IgD-negative memory B cell (primary cell): ENCODE measurements at regions not wholly inside any gene's neighbourhood (a gene's known extent, or its start where the extent isn't known, plus 50 kb on each side); places are given as distances from the start of the nearest gene placed in this dataset.
"Not testable (repeated sequence)": the region's sequence is repeated elsewhere in the genome, so short reads cannot be mapped to it uniquely, and the experiment has no call there.

Experiments used
- H3K27ac Mint-ChIP-seq, 3 donors: one replicate each; pipeline ENCODE4 v1.8.0; 2020 to 2022; ENCODE audit warnings: mild to moderate bottlenecking in 3 of 3, mixed read lengths in 3 of 3, moderate library complexity in 1 of 3
- H3K27me3 Mint-ChIP-seq: one replicate; pipeline ENCODE4 v1.8.0; 2021; ENCODE audit warnings: mixed read lengths
- H3K36me3 Mint-ChIP-seq: one replicate; pipeline ENCODE4 v1.8.0; 2020; ENCODE audit warnings: mild to moderate bottlenecking, mixed read lengths
- H3K4me1 Mint-ChIP-seq, 3 donors: one replicate each; pipeline ENCODE4 v1.8.0; 2020 to 2022; ENCODE audit warnings: mixed read lengths in 3 of 3, mild to moderate bottlenecking in 1 of 3
- H3K4me3 Mint-ChIP-seq, 4 donors: one replicate each; pipeline ENCODE4 v1.8.0; 2020 to 2022; ENCODE audit warnings: mild to moderate bottlenecking in 4 of 4, mixed read lengths in 4 of 4, moderate library complexity in 3 of 4
- H3K9me3 Mint-ChIP-seq, 3 donors: one replicate each; pipeline ENCODE4 v1.8.0; 2020 to 2021; ENCODE audit warnings: mixed read lengths in 3 of 3, mild to moderate bottlenecking in 1 of 3

DNA sequence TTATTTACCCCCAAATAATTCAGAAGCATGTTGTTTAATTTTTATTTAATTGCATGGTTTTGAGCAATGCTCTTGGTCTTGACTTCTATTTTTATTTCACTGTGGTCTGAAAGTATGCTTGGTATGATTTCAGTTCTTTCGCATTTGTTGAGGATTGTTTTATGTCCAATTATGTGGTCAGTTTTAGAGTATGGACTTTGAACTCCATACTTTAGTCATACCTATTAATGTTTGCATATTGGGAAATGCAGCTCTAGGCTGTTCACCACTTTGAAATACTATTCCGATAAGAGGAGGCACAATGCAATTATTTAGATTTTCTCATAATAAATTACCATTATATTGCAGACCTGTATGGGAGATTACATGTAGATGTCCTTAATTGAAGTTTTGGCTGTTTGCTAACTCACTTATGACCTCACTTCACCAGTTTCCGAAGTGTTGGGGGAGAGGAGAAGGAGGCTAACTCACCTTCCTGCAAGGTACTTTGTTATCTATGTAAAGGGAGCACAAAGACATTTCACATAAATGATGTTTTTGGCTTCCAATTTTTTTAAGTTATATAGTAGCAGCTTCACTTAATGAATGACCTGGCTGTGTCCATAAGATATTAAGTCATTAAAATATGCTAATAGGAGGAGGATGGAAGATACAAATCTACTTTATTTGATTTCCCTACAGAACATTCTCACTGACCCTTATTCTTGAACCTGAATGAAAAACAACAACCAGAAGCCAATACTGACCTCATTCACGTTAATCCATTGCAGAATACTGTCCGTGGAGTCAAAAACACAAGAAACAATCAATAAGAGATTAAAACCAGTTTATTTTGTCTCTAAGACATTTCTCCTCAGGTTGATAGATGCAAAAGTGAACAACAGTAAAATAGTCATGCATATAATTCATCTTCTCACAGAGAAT, 970.3 kb upstream of the ARRDC3 start:
- Mint-ChIP-seq H3K4me1 (no peaks in the 10 kb centered on the region), H3K9me3 (peaks cover 2 to 8% (median 7%) of the 10 kb centered on the region in 3 donors), H3K27me3 (no peaks in the 10 kb centered on the region), H3K4me3 (no peak overlapping the region), H3K36me3 (peaks cover 2% of the 10 kb centered on the region), H3K27ac (no peak overlapping the region)

DNA sequence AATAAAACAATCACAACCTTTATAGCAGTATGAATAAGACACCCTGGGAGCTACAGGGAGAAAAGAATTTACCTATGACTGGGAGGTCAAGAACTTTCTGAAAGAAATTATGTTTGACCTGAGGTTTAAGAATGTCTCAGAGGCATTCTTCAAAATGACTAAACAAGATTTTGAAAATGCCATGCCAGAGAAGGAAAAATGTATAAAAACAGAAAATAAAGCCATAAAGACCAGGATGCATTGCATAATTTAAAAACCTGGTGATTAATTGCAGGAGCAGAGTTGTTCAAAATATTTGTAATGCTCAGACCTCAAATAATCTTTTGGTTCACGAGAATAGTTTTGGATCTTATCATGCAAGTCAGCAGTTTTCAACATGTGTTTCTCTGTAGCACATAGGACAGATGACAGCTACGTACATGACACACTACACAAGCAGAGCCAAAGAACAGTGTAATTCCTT, 954.7 kb upstream of the ARRDC3 start:
- Mint-ChIP-seq H3K27ac (no peak overlapping the region), H3K4me1 (no peaks in the 10 kb centered on the region), H3K27me3 (no peaks in the 10 kb centered on the region), H3K4me3 (no peak overlapping the region), H3K9me3 (peaks cover 0 to 5% (median 0%) of the 10 kb centered on the region in 3 donors), H3K36me3 (no peaks in the 10 kb centered on the region)

DNA sequence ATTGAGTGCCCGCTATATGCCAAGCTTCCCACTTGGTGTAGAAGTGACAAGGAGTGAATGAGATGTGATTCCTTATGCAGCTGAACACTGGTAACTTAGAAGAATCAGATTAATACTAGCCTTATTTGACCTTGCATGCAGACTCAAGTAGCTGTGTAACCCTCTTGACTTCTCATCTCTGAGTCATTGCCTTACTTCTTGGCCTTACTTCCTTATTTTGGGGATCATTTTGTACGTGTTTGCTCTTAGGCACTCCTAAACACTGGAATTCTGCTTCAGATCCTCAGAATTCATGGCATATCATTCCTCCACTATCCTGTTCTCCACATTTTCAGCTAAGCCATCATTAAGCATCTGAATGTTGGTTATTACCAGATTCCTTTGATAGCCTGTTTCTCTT, 948.9 kb upstream of the ARRDC3 start:
- no peaks in the 10 kb centered on the region for H3K4me1 Mint-ChIP-seq
- no peaks in the 10 kb centered on the region for H3K36me3 Mint-ChIP-seq
- H3K4me3 Mint-ChIP-seq, result no peak overlapping the region
- peaks cover 0 to 5% (median 0%) of the 10 kb centered on the region in 3 donors for H3K9me3 Mint-ChIP-seq
- H3K27ac Mint-ChIP-seq, result no peak overlapping the region
- no peaks in the 10 kb centered on the region for H3K27me3 Mint-ChIP-seq

DNA sequence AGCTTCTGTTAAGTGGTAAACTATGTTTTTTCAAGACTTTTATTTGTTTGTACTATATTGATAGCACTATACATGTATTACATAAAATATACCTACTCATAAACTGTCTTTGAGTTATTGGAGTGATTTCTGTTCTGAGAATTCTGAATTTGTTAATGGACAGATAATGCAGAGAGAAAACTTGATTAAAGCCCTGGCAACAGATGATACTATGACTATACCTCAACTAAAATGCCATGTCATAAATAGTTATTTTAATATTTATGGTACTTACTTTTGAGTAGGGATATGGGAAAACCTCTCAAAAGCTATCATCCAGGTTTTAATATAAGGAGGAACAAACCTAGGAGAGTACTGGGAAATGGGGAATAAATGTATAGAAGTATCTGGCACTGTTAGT, 947.2 kb upstream of the ARRDC3 start:
- Mint-ChIP-seq H3K27me3 (no peaks in the 10 kb centered on the region), H3K4me1 (no peaks in the 10 kb centered on the region), H3K36me3 (peaks cover 1% of the 10 kb centered on the region), H3K4me3 (no peak overlapping the region), H3K27ac (no peak overlapping the region), H3K9me3 (peaks cover 0 to 2% (median 0%) of the 10 kb centered on the region in 3 donors)

DNA sequence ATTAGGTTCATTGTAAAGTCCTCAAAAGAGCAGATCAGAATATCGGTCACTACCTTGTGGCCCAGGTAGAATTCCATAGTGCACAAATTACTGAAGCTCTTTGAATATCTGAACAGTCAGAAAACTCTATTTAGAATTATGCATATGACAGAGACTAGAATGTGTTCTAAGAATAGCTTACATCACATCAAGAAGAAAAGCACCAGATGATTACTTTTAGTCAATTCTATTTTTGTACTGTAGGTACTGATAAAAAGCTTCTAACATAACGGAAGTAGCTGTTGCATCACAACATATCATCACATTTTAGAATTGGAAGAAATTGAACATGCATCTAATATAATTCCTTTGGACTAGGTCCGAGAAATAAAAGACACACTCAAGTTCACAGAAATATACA, 946.6 kb upstream of the ARRDC3 start:
- peaks cover 1% of the 10 kb centered on the region for H3K36me3 Mint-ChIP-seq
- H3K27me3 Mint-ChIP-seq, result no peaks in the 10 kb centered on the region
- peaks cover 0 to 3% (median 0%) of the 10 kb centered on the region in 3 donors for H3K9me3 Mint-ChIP-seq
- no peak overlapping the region for H3K27ac Mint-ChIP-seq
- H3K4me1 Mint-ChIP-seq, result no peaks in the 10 kb centered on the region
- H3K4me3 Mint-ChIP-seq, result no peak overlapping the region

DNA sequence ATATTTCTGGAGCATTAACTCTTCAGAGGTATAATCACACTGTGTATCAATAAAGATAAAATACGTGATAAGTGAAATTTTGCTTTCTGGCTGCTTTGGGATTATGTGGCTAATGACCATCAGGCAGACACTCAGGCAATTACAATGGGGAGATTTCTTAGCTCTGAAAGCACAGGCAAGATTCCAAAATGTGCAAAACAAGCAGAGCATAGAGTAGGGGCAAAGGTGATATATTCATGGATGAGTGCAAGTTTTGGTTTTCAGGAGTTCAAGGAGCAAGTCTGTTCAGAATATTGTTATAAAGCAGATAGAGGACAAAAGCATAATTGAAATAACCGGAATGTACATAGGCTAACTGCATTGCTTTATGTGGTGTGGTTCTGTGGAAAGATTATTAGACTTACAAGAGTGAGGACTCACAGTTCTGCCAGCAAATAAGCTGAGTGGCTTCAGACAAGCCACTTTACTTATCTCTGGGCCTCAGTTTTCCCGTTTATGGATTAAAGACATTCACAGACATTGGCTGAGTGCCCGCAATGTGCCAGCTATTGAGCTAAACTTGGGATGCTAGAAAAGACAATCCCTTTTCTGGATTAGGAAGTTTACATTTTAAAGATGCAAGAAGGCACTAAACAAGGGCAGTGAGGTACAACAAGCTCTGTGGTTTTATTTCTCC, 945.6 kb upstream of the ARRDC3 start:
- peaks cover 1% of the 10 kb centered on the region for H3K36me3 Mint-ChIP-seq
- no peak overlapping the region for H3K27ac Mint-ChIP-seq
- no peaks in the 10 kb centered on the region for H3K4me1 Mint-ChIP-seq
- H3K9me3 Mint-ChIP-seq, result peaks cover 0 to 3% (median 2%) of the 10 kb centered on the region in 3 donors
- H3K27me3 Mint-ChIP-seq, result no peaks in the 10 kb centered on the region
- no peak overlapping the region for H3K4me3 Mint-ChIP-seq

DNA sequence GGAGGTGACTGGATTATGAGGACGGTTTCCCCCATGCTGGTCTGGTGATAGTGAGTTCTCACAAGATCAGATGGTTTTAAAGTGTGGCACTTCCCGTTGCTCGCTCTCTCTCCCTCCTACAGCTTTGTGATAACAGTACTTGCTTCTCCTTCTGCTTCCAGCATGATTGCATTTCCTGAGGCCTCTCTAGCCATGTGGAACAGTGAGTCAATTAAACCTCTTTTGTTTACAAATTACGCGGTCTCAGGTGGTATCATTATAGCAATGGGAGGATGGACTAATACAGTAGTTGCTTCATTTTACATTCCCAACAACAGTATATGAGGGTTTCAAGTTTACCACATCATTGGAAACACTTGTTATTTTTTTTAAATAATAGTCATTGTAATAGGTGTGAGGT, 937.3 kb upstream of the ARRDC3 start:
- peaks cover 4 to 8% (median 7%) of the 10 kb centered on the region in 3 donors for H3K9me3 Mint-ChIP-seq
- no peaks in the 10 kb centered on the region for H3K4me1 Mint-ChIP-seq
- no peaks in the 10 kb centered on the region for H3K27me3 Mint-ChIP-seq
- H3K36me3 Mint-ChIP-seq, result no peaks in the 10 kb centered on the region
- H3K27ac Mint-ChIP-seq, result no peak overlapping the region
- H3K4me3 Mint-ChIP-seq, result no peak overlapping the region

DNA sequence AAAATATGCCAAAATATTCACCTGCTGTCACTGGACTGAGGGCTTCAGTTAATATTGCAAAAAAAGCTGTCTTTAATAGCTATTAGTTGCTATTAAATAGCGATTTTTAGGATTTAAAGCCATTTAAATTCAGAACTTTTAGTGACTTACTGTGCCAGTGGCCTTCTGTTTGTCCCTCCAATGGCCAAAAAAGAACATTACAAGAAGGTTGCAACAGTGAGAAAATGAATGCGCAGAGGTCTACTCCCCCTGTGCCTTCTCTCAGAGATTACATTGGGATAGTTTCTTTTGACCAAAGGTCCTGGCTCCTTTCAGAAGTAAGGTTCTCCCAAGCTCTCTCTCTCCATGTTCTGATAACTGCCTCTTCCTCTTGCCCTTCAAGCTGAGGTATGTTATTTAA, 930.3 kb upstream of the ARRDC3 start:
- Mint-ChIP-seq H3K9me3 (peaks cover 0 to 2% (median 2%) of the 10 kb centered on the region in 3 donors), H3K27me3 (no peaks in the 10 kb centered on the region), H3K4me3 (no peak overlapping the region), H3K4me1 (no peaks in the 10 kb centered on the region), H3K27ac (no peak overlapping the region), H3K36me3 (no peaks in the 10 kb centered on the region)

DNA sequence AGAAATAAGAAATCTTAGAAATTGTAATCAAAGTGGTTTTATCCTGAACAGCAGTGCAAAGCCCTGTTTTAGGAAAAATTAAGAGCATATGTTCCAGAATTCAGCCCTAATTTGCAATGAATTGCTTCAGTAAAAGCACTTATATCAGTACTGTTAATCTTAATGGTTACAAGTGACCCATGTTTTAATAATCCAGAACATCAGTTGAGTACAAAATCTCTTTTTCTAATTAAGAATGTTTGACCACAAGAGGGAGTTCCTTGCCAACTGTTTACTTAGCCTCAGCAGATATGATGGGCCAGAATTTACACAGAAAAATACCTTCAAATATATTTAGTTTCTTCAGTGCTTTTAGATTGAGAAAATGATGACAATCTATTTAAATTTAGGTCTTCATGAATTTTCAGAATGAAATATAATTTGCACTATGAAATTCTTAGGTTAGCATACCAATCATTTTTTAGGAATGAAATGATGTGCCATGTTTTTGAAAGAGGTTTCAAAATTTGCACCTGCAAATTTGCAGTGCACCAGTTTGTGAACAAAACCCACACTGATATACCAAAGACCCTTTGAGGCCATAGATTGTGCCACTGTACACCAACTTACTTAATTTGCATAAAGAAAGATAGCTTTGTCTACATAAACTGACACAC, 926.3 kb upstream of the ARRDC3 start:
- Mint-ChIP-seq H3K36me3 (no peaks in the 10 kb centered on the region), H3K27me3 (no peaks in the 10 kb centered on the region), H3K27ac (no peak overlapping the region), H3K4me3 (no peak overlapping the region), H3K9me3 (peaks cover 0 to 3% (median 0%) of the 10 kb centered on the region in 3 donors), H3K4me1 (no peaks in the 10 kb centered on the region)

DNA sequence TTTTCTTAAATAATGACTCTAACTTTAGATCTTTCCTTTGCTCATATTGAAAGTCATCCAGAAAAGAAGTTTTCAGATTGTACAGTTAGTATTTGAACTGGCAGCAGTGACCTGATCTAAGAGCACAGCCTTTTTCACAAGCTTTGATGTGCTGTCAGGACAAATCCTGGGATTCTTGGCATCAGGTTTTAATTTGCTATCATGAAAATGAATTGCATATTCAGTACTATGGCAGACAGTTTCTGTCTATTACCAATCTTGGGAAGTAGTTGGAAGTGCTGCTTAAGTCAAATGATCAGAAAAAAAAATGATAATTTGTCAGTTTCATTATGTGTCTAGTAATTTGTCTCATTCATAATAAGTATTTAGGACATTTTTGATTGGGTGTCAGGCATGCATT, 925.6 kb upstream of the ARRDC3 start:
- Mint-ChIP-seq H3K27me3 (no peaks in the 10 kb centered on the region), H3K27ac (no peak overlapping the region), H3K36me3 (no peaks in the 10 kb centered on the region), H3K4me3 (no peak overlapping the region), H3K4me1 (no peaks in the 10 kb centered on the region), H3K9me3 (peaks cover 0 to 3% (median 0%) of the 10 kb centered on the region in 3 donors)

DNA sequence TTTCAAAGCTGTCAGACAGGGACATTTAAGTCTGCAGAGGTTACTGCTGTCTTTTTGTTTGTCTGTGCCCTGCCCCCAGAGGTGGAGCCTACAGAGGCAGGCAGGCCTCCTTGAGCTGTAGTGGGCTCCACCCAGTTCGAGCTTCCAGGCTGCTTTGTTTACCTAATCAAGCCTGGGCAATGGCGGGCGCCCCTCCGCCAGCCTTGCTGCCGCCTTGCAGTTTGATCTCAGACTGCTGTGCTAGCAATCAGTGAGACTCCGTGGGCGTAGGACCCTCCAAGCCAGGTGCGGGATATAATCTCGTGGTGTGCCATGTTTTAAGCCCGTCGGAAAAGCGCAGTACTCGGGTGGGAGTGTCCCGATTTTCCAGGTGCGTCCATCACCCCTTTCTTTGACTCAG, 919.2 kb upstream of the ARRDC3 start:
- not testable (repeated sequence) for H3K9me3 Mint-ChIP-seq, H3K27me3 Mint-ChIP-seq, H3K4me3 Mint-ChIP-seq, H3K4me1 Mint-ChIP-seq, H3K27ac Mint-ChIP-seq, H3K36me3 Mint-ChIP-seq

DNA sequence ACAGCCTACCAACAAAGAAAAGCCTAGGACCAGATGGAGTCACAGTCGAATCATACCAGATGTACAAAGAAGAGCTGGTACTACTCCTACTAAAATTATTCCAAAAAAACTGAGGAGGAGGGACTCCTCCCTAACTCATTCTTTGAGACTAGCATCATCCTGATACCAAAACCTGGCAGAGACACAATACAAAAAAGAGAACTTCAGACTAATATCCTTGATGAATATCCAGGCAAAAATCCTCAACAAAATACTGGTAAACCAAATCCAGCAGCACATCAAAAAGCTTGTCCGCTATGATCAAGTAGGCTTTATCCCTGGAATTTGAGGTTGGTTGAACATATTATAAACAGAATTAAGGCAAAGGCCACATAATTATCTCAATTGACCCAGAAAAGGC, 900.4 kb upstream of the ARRDC3 start:
- Mint-ChIP-seq H3K4me1 (no peaks in the 10 kb centered on the region), H3K27me3 (no peaks in the 10 kb centered on the region), H3K4me3 (no peak overlapping the region), H3K27ac (no peak overlapping the region), H3K9me3 (peaks cover 4 to 33% (median 12%) of the 10 kb centered on the region in 3 donors), H3K36me3 (no peaks in the 10 kb centered on the region)

DNA sequence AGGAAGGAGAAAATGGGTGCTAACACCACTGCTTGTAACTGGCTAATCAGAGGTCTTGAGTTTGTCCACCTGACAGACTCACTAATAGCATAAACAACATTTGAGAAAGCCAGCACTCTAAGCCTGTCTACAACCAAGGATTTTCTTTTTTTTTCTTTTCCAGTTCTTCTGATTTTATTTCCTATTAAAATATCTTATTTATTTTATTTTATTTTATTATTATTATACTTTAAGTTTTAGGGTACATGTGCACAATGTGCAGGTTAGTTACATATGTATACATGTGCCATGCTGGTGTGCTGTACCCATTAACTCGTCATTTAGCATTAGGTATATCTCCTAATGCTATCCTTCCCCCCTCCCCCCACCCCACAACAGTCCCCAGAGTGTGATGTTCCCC, 888.6 kb upstream of the ARRDC3 start:
- H3K4me3 Mint-ChIP-seq, H3K27ac Mint-ChIP-seq, H3K36me3 Mint-ChIP-seq, H3K4me1 Mint-ChIP-seq, H3K27me3 Mint-ChIP-seq, H3K9me3 Mint-ChIP-seq: not testable (repeated sequence)

DNA sequence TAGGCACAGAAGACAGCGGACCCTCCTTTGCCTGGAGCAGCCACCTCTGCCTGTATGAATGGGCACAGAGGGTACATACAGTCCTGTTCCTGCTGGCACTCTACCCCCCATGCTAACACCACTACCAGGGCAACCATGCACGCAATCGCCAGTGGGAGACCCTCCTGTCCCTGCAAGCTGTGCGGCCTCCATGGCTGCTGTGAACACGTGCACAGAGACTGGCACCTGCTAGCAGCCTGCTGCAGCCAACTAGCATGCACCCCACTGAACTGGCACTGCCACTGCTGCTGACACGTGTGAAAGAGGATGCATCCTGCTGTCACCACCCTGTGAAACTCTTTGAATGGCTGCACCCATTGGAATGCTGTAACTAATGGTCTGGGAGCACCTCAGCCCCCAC, 885.2 kb upstream of the ARRDC3 start:
- Mint-ChIP-seq H3K36me3 (peaks cover 1% of the 10 kb centered on the region), H3K9me3 (peaks cover 0 to 10% (median 3%) of the 10 kb centered on the region in 3 donors), H3K27me3 (no peaks in the 10 kb centered on the region), H3K4me3 (no peak overlapping the region), H3K27ac (no peak overlapping the region), H3K4me1 (no peaks in the 10 kb centered on the region)

DNA sequence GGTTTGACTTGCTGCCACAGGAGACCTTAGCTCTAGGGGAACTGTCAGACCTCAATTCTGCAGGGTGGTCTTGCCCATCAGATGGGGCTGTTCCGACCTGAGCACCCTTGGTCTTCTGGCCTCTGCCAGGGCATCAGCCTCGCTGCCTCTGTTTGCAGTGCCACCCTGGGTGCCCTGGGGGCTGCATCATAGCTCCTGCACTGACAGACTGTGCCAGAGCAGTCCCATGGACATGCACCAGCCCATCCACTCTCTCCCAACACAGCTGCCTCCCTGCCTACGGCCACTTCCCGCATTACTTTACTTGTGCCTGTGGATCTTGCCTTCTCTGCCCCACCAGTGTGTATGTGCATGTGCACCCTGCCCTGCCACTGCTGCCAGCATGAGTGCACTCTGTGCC, 884.7 kb upstream of the ARRDC3 start:
- Mint-ChIP-seq H3K27me3 (no peaks in the 10 kb centered on the region), H3K4me3 (no peak overlapping the region)

More for the DNA sequence above, 884.7 kb upstream of the ARRDC3 start:
- peaks cover 1% of the 10 kb centered on the region for H3K36me3 Mint-ChIP-seq
- H3K27ac Mint-ChIP-seq, result no peak overlapping the region
- no peaks in the 10 kb centered on the region for H3K4me1 Mint-ChIP-seq
- H3K9me3 Mint-ChIP-seq, result peaks cover 0 to 10% (median 3%) of the 10 kb centered on the region in 3 donors
